Loucy (cell line): ENCODE measurements at regions not wholly inside any gene's neighbourhood (a gene's known extent, or its start where the extent isn't known, plus 50 kb on each side); places are given as distances from the start of the nearest gene placed in this dataset.

Experiments
- EZH2phosphoT487 ChIP-seq: fragments of 200-600 bp; IDR thresholded peaks from 2 replicates; pipeline ENCODE4 v1.6.1; 2018; ENCODE audit warnings: antibody characterized with exemption, mild to moderate bottlenecking, moderate library complexity, borderline replicate concordance
- TF ChIP-seq, protein P1 (sequence below): fragments of 200-600 bp; sonication (generic); conservative IDR thresholded peaks from 2 replicates; pipeline ENCODE4 v1.5.1; 2014; ENCODE audit warnings: mild to moderate bottlenecking, antibody characterized with exemption, low read length

DNA sequence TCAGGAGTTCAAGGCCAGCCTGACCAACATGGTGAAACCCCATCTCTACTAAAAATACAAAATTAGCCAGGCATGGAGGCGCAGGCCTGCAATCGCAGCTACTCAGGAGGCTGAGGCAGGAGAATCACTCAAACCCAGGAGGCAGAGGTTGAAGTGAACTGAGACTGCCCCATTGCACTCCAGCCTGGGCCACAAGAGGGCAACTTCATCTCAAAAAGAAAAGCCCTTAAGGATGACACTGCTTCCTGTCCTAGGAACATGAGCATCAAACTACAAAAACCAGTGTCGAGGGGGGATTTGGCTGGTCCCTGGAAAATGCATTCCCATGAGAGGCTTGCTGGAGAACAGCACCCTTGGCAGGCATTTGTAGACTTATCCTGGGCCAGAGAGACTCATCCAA, 449.5 kb upstream of the PSMD7 start:
- TF ChIP-seq, protein P1, sequence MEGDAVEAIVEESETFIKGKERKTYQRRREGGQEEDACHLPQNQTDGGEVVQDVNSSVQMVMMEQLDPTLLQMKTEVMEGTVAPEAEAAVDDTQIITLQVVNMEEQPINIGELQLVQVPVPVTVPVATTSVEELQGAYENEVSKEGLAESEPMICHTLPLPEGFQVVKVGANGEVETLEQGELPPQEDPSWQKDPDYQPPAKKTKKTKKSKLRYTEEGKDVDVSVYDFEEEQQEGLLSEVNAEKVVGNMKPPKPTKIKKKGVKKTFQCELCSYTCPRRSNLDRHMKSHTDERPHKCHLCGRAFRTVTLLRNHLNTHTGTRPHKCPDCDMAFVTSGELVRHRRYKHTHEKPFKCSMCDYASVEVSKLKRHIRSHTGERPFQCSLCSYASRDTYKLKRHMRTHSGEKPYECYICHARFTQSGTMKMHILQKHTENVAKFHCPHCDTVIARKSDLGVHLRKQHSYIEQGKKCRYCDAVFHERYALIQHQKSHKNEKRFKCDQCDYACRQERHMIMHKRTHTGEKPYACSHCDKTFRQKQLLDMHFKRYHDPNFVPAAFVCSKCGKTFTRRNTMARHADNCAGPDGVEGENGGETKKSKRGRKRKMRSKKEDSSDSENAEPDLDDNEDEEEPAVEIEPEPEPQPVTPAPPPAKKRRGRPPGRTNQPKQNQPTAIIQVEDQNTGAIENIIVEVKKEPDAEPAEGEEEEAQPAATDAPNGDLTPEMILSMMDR, result peak; percentile 28
- TF ChIP-seq EZH2phosphoT487, result no peak
